PFSK-1 (cell line): ENCODE measurements at regions not wholly inside any gene's neighbourhood (a gene's known extent, or its start where the extent isn't known, plus 50 kb on each side); places are given as distances from the start of the nearest gene placed in this dataset.

Source experiments
- FOXP2 ChIP-seq: optimal IDR thresholded peaks from 2 replicates; pipeline ENCODE3; 2011; ENCODE audit warnings: borderline replicate concordance, control low read depth, inconsistent platforms; ENCODE audit not compliant: insufficient read depth; ENCODE audit errors: extremely low read length, extremely low read depth
- POLR2AphosphoS5 ChIP-seq: IDR thresholded peaks from 2 replicates; pipeline ENCODE4 v1.6.1; 2012; ENCODE audit warnings: low read depth, mild to moderate bottlenecking, control low read depth, low read length, moderate library complexity
- SIN3A ChIP-seq: IDR thresholded peaks from 2 replicates; pipeline ENCODE4 v1.6.1; 2012; ENCODE audit warnings: mild to moderate bottlenecking, low read length, moderate library complexity, borderline replicate concordance; ENCODE audit not compliant: insufficient read depth
- TAF1 ChIP-seq: IDR thresholded peaks from 2 replicates; pipeline ENCODE4 v1.6.1; 2012; ENCODE audit warnings: low read length, control low read depth, borderline replicate concordance; ENCODE audit not compliant: insufficient read depth
- TF ChIP-seq, protein P1 (sequence below), 2 experiments: IDR thresholded peaks; 2 replicates each; pipeline versions ENCODE4 v1.6.1 to v1.8.0; 2011 to 2012; ENCODE audit warnings: low read depth in 2 of 2, low read length in 2 of 2, control low read depth in 1 of 2, inconsistent platforms in 1 of 2, mild to moderate bottlenecking in 1 of 2, moderate library complexity in 1 of 2; ENCODE audit not compliant: insufficient read depth in 1 of 2

DNA sequence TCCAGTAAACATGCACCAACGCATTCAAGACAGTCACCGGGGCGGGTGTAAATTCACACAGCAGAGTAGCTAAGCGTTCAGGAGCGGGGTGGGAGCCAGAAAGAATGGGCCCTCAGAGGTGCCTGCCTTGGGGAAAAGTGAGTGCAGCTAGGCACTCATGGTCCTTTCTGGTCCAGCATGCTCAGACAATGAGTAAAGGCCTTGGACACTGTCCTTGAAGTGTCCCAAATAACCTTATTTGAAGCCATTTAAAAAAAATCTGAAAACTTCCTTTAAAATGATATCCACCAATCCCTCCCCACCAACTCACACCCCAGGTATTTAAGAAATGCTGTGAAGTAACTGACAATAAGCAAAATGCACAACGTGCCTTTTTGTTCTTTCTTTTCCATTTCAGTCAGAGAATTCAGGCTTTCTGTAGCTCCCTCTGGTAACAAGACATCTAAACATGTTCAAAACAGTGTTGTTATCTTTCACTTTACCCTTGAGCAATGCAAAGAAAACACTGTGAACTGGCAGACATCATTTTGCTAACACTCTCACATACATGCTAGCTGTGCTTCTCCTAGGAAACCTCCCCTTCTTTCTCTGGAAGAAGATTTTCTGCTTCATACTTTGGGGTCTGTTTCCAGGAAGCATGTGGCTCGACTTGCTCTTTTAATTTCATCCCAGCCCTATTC, 445.1 kb upstream of the SPRED2 start:
- TF ChIP-seq SIN3A: no peak
- TF ChIP-seq, protein P1, sequence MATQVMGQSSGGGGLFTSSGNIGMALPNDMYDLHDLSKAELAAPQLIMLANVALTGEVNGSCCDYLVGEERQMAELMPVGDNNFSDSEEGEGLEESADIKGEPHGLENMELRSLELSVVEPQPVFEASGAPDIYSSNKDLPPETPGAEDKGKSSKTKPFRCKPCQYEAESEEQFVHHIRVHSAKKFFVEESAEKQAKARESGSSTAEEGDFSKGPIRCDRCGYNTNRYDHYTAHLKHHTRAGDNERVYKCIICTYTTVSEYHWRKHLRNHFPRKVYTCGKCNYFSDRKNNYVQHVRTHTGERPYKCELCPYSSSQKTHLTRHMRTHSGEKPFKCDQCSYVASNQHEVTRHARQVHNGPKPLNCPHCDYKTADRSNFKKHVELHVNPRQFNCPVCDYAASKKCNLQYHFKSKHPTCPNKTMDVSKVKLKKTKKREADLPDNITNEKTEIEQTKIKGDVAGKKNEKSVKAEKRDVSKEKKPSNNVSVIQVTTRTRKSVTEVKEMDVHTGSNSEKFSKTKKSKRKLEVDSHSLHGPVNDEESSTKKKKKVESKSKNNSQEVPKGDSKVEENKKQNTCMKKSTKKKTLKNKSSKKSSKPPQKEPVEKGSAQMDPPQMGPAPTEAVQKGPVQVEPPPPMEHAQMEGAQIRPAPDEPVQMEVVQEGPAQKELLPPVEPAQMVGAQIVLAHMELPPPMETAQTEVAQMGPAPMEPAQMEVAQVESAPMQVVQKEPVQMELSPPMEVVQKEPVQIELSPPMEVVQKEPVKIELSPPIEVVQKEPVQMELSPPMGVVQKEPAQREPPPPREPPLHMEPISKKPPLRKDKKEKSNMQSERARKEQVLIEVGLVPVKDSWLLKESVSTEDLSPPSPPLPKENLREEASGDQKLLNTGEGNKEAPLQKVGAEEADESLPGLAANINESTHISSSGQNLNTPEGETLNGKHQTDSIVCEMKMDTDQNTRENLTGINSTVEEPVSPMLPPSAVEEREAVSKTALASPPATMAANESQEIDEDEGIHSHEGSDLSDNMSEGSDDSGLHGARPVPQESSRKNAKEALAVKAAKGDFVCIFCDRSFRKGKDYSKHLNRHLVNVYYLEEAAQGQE (IDR thresholded peaks at IDR 0.05; ENCODE audit: insufficient read depth in 1 of 2, low read depth in 2 of 2, low read length in 2 of 2): no peak
- no peak for TF ChIP-seq FOXP2
- TF ChIP-seq POLR2AphosphoS5: no peak
- TF ChIP-seq TAF1: no peak

DNA sequence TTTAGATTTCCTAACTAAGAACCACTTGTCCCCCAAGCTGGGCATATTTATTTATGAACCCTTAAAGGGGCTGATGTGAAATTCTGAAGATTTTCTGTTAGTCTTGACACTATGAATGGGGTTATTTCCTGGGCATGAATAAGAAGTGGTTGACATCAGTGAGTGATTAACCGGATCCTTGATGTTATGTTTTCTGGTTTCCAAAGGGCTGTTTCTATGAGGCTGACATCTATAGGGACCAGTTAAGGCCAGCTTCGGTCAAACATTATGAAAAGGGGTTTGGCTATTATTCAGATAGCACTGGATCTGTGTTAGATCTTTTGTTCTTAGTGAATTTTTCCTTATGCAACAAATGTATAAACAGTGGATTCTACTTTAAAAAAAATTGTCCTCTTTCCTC, 443.7 kb upstream of the SPRED2 start:
- TF ChIP-seq FOXP2 (no peak), SIN3A (no peak), POLR2AphosphoS5 (no peak), TAF1 (no peak)
- TF ChIP-seq, protein P1 (IDR thresholded peaks at IDR 0.05; ENCODE audit: insufficient read depth in 1 of 2, low read depth in 2 of 2, low read length in 2 of 2): no peak

DNA sequence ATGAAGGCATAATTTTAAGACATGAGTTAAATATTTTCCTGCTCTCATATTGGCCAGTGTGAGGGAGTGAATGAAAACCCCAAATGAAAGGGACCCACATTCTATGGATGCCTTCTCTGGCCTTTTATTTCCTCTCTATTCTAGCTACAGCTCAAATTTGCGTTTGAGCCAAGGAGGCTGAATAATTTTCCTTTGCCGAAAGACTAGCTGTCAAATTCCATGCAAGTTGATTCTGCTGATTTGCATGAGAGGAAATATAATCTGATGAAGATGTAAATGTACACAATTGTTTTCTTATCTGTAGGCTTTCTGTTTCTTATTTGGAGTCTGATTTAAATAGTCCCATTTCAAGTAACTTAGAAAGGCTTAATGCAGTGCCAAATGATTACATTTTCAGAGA, 438.4 kb upstream of the SPRED2 start:
- TF ChIP-seq SIN3A (no peak), FOXP2 (no peak), POLR2AphosphoS5 (no peak), TAF1 (no peak)
- TF ChIP-seq, protein P1 (IDR thresholded peaks at IDR 0.05; ENCODE audit: insufficient read depth in 1 of 2, low read depth in 2 of 2, low read length in 2 of 2): no peak

DNA sequence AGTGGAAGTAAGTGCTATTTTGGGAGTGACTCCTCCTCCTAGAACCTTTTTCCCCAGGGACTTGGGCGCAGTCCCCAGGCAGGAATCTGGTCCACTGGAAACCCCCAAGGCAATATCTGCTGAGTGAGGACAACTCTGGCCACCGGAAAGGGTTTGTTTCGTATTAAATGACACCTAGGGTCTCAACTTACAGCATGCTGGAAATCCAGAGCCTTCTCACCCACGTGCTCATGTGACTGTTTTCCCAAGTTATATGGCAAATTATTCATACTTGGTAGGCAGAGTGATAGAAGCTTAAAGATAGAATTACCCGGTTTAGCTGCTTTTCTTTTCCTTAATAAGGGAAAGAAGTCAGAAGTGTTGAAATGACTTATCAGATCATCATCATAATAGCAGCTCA, 436.9 kb upstream of the SPRED2 start:
- TF ChIP-seq POLR2AphosphoS5 (no peak), SIN3A (no peak), TAF1 (no peak), FOXP2 (no peak)
- TF ChIP-seq, protein P1 (IDR thresholded peaks at IDR 0.05; ENCODE audit: insufficient read depth in 1 of 2, low read depth in 2 of 2, low read length in 2 of 2): no peak

DNA sequence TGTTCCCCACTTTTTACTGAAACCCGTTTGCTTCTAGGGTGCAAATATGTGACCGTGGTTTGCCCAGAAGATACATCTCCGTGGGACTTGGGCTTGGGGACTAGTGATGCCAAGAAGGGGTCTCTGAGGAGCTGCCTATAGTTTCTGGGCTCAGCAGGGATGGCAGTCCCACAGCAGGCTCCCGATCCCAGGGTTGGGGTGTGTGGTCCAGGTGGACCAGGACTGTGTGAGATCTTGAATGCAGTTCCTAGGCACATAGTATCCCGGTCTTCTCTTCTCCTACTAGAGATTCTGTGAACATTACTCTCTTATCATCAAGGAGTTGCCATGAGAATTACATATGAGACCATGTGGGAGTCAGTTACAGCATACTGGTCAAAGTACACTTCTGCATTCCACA, 435.8 kb upstream of the SPRED2 start:
- TF ChIP-seq, protein P1 (IDR thresholded peaks at IDR 0.05; ENCODE audit: insufficient read depth in 1 of 2, low read depth in 2 of 2, low read length in 2 of 2): no peak
- TF ChIP-seq POLR2AphosphoS5 (no peak), FOXP2 (no peak), TAF1 (no peak), SIN3A (no peak)
